Immature natural killer cell (primary cell): ENCODE measurements at regions not wholly inside any gene's neighbourhood (a gene's known extent, or its start where the extent isn't known, plus 50 kb on each side); places are given as distances from the start of the nearest gene placed in this dataset.
"Not testable (repeated sequence)": the region's sequence is repeated elsewhere in the genome, so short reads cannot be mapped to it uniquely, and the experiment has no call there.

Experiments used
- DNase-seq, 3 donors: peaks; one replicate each; pipeline ENCODE4 v3.0.0; 2022; ENCODE audit warnings: mixed read lengths in 1 of 3
- H3K27ac Mint-ChIP-seq, 6 donors: one replicate each; pipeline ENCODE4 v1.8.0; 2020; ENCODE audit warnings: mixed read lengths in 6 of 6, mild to moderate bottlenecking in 5 of 6, inconsistent platforms in 4 of 6, moderate library complexity in 3 of 6
- H3K27me3 Mint-ChIP-seq, 3 donors: one replicate each; pipeline ENCODE4 v1.8.0; 2020 to 2021; ENCODE audit warnings: low read depth in 3 of 3, mild to moderate bottlenecking in 3 of 3, mixed read lengths in 3 of 3, moderate library complexity in 3 of 3, inconsistent platforms in 1 of 3
- H3K36me3 Mint-ChIP-seq, 3 donors: one replicate each; pipeline ENCODE4 v1.8.0; 2020; ENCODE audit warnings: mixed read lengths in 3 of 3, inconsistent platforms in 2 of 3, mild to moderate bottlenecking in 2 of 3
- H3K4me1 Mint-ChIP-seq, 2 donors: one replicate each; pipeline ENCODE4 v1.8.0; 2020; ENCODE audit warnings: inconsistent platforms in 2 of 2, mild to moderate bottlenecking in 2 of 2, mixed read lengths in 2 of 2, moderate library complexity in 1 of 2
- H3K4me3 Mint-ChIP-seq, 5 donors: one replicate each; pipeline ENCODE4 v1.8.0; 2020; ENCODE audit warnings: mild to moderate bottlenecking in 5 of 5, mixed read lengths in 5 of 5, inconsistent platforms in 3 of 5, moderate library complexity in 3 of 5
- H3K9me3 Mint-ChIP-seq, 6 donors: one replicate each; pipeline ENCODE4 v1.8.0; 2020; ENCODE audit warnings: mild to moderate bottlenecking in 6 of 6, mixed read lengths in 6 of 6, inconsistent platforms in 4 of 6, moderate library complexity in 3 of 6

DNA sequence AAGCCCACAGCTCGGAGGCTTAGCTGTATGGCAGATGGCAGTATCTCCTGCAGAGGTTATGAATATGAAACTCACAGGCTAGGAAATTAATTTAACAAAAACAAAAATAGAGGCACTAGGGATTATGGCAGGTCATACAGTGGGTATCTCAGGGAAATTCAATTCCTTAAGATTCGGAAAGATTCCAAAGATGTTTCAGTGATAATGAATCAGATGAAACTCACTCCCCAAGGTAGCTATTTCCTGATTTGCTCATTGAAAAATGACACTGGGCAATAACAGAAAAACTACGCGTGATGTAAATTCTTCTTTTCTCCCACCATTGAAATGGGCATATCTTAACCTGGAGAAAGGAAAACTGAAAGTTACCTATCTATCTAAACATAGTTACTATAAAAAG lies 414.1 kb downstream of the STK39 start:
- no peak for DNase-seq
- H3K4me1 Mint-ChIP-seq = no peaks in the 10 kb centered on the region
- H3K27me3 Mint-ChIP-seq = peaks cover 0 to 7% (median 4%) of the 10 kb centered on the region in 3 donors
- H3K27ac Mint-ChIP-seq = no peak overlapping the region
- no peaks in the 10 kb centered on the region for H3K9me3 Mint-ChIP-seq
- no peak overlapping the region for H3K4me3 Mint-ChIP-seq
- H3K36me3 Mint-ChIP-seq = peaks cover 0 to 4% (median 0%) of the 10 kb centered on the region in 3 donors

DNA sequence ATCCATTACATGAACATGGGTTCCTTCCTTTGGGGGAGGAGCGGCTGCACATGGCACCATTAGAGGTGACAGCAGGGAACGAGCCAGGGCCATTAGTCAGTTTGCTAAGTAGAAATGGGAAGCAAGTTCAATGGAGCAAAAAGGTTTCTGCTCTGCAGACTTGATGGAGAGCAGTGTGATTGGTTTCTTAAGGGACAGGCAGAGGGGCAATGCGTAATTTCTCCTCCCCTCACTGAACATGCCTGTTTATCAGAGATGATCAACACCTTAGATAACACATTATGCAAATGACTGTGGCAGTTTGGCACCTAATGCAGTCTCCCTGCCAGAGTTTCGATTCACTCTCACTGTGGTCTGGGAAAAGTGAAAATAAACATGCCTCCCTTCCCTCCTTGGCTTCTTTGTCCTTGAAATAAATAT lies 414.5 kb downstream of the STK39 start:
- no peak overlapping the region for H3K27ac Mint-ChIP-seq

DNA sequence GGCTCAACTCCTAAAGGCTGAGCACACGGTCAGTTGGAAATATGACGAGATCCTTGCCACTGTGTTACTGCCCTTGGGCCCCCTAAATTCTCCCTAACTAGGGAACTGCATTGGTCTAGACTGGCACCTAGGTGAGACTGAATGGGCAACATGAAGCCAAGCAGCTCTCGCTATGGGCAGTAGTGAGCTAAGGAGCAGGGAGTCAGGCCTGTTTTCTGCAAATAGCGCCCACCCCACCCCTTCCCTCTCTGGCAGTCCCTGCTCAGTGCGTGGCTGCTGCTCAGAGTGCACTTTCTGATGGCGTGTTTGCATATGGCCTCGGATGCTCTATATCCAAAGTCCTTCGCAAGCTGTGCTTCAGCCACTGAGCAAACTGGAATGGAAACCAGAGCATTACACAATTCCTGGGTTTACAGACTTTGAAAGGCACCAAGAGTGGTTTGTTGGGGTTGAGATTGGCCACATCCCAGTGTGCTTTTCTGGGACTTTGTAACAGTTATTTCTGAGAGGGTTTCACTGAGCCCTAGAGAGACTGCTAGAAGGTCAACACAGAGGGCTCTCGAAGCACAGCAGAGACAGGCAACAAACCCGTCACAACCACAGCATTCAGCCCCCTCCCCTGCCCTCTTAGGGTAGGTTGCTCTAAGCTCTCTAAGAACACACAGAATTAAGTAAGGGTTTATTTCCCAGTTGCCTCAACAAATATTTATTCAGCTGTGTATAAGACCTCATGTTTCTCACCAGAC lies 419.9 kb downstream of the STK39 start:
- no peaks in the 10 kb centered on the region for H3K4me1 Mint-ChIP-seq
- H3K27me3 Mint-ChIP-seq = peaks cover 2 to 9% (median 7%) of the 10 kb centered on the region in 3 donors
- H3K27ac Mint-ChIP-seq = no peak overlapping the region
- H3K4me3 Mint-ChIP-seq = no peak overlapping the region
- peaks cover 0 to 4% (median 0%) of the 10 kb centered on the region in 3 donors for H3K36me3 Mint-ChIP-seq
- no peak for DNase-seq
- no peaks in the 10 kb centered on the region for H3K9me3 Mint-ChIP-seq

More for the DNA sequence above, 414.5 kb downstream of the STK39 start:
- H3K36me3 Mint-ChIP-seq = peaks cover 0 to 4% (median 0%) of the 10 kb centered on the region in 3 donors
- DNase-seq = no peak
- peaks cover 0 to 11% (median 4%) of the 10 kb centered on the region in 3 donors for H3K27me3 Mint-ChIP-seq
- H3K4me3 Mint-ChIP-seq = no peak overlapping the region
- H3K4me1 Mint-ChIP-seq = no peaks in the 10 kb centered on the region
- no peaks in the 10 kb centered on the region for H3K9me3 Mint-ChIP-seq

DNA sequence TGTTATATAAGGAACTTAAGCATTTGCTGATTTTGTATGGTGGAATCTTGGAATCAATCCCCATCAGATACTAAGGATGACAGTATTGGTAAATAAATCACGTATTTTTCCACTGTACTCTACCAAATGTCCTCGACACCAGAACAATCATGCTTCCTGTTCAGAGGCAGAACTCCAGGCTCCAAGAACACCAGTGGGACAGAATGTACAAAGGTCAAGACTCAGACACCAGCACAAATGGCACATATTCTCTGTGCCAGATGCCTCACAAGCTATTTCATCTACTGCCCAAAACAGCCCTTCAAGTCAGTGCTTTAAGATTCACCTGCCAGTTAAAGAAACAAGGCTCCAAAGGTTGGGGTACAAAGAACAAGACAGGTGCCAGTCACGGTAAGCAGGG lies 420.5 kb downstream of the STK39 start:
- Mint-ChIP-seq H3K27ac (no peak overlapping the region), H3K36me3 (peaks cover 0 to 4% (median 0%) of the 10 kb centered on the region in 3 donors), H3K9me3 (no peaks in the 10 kb centered on the region), H3K4me3 (no peak overlapping the region), H3K4me1 (no peaks in the 10 kb centered on the region), H3K27me3 (peaks cover 2 to 12% (median 7%) of the 10 kb centered on the region in 3 donors)
- no peak for DNase-seq

DNA sequence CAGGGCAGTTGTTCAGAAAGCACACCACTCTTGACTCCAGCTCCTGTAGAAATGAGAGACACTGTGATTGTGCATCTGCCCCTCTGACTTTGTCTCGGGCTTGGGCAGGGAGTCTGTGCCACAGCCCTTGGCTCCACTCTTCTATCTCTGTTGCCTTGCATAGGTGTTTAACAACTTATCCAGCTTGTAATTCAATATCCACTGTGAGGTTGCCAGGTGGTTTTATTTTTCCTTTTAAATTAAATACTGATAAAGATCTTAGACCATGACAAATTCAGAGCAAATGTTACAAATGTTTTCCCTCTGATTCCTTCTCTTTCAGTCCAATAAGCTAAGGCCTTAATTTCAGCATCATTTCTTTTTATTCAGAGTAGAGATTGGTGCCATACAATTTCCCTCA lies 421.7 kb downstream of the STK39 start:
- H3K36me3 Mint-ChIP-seq = peaks cover 0 to 4% (median 0%) of the 10 kb centered on the region in 3 donors
- no peaks in the 10 kb centered on the region for H3K4me1 Mint-ChIP-seq
- no peaks in the 10 kb centered on the region for H3K9me3 Mint-ChIP-seq
- no peak overlapping the region for H3K4me3 Mint-ChIP-seq
- no peak for DNase-seq
- peaks cover 4 to 7% (median 7%) of the 10 kb centered on the region in 3 donors for H3K27me3 Mint-ChIP-seq
- no peak overlapping the region for H3K27ac Mint-ChIP-seq

DNA sequence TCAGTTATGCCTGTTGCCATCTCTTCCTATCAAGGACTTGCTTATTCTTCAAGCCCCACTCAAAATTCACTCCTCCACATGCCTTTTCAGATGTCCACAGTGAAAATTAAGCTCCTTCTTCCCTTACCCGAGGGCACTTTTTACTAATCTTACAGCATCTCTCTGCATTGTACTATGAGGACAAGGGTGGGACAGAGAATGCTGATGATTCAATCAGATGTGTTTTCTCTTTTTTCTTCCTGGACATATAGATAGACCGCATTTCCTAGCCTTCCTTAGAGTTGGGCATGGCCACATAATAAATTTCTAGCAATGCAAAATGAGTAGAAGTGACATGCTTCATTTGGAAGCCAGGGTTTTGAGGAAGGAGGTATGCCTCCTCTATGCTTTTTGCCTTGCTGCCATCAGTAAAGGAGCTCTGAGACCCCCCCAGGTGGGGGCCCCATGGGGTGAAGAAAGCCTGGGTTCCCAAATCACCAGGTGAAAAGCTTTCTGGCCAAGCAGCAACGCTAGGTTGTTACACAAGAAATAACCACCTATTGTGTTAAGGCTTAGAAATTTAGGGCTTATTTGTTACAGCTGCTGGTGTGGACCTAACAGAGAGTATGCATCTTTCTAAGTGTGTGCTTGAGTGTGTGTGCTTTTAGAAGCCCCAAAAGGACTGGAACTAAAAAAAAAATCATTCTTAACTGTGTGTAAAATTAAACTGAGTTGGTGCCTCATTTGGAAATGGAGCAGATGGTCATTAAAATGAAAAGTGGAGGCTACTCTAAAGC lies 424.5 kb downstream of the STK39 start:
- Mint-ChIP-seq H3K27me3 (peaks cover 3 to 6% (median 4%) of the 10 kb centered on the region in 3 donors), H3K9me3 (no peaks in the 10 kb centered on the region), H3K36me3 (no peaks in the 10 kb centered on the region), H3K27ac (no peak overlapping the region), H3K4me1 (no peaks in the 10 kb centered on the region), H3K4me3 (no peak overlapping the region)
- DNase-seq = no peak

DNA sequence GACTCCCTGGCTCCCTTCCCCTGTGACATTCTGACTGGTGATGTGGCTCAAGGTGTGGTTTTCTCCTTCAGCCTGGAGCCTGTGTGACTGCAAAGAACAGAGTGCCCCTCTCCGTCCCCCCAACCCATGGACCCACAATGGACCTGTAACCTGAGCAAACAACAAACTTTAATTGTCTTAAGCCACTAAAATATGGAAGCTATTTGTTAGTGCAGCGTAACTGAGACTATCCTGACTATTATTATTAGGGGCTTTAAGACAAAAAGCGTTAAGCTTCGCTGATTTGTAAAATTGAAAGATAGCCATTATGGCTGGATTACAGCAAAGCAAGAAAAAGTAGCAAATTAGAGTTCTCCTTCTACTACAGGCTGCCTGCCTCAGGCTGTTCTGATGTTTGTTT lies 426.9 kb downstream of the STK39 start:
- Mint-ChIP-seq H3K4me1 (no peaks in the 10 kb centered on the region), H3K9me3 (no peaks in the 10 kb centered on the region), H3K27ac (no peak overlapping the region), H3K27me3 (peaks cover 3 to 6% (median 4%) of the 10 kb centered on the region in 3 donors), H3K4me3 (no peak overlapping the region), H3K36me3 (no peaks in the 10 kb centered on the region)
- DNase-seq = no peak

DNA sequence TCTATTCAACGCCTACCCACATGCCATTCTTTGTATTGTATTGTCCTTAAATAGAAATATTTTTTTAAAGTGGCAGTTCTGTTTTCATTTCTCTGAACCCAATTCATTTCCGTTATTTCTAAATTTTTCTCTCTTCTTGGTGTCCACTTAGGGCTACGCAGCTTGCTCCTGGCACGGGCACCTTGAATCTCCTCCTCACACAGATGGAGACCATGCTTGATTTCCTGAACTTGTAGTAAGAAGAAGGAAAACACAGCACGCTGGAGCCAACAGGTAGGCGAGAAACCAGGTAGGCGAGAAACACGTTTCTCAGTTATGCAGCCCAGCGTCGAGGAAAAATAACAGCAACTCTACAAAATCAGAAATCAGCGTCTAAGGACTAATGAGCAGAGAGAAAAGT lies 428.9 kb downstream of the STK39 start:
- no peaks in the 10 kb centered on the region for H3K9me3 Mint-ChIP-seq
- no peak for DNase-seq
- no peaks in the 10 kb centered on the region for H3K4me1 Mint-ChIP-seq
- H3K4me3 Mint-ChIP-seq = no peak overlapping the region
- no peak overlapping the region for H3K27ac Mint-ChIP-seq
- H3K27me3 Mint-ChIP-seq = peaks cover 2 to 6% (median 2%) of the 10 kb centered on the region in 3 donors
- H3K36me3 Mint-ChIP-seq = no peaks in the 10 kb centered on the region

DNA sequence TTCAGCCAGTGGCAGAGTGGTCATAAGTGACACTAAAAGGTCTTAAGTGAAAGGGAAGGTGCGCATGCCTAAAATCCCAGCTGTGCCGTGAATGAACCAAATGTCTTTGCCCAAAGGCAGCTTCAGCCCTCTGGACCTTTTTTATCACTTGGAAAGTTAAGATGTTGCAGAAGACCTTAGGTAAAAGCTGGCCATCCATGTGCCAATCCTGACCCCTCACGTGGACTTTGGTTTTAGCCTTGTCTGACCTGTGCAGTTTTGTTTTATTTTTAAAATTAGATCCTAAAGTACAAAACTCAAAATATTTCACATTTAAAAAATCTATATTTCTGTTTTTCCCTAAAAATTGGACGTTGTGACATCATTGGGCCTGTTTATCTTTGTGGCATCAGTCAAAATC lies 429.5 kb downstream of the STK39 start:
- no peak overlapping the region for H3K27ac Mint-ChIP-seq

DNA sequence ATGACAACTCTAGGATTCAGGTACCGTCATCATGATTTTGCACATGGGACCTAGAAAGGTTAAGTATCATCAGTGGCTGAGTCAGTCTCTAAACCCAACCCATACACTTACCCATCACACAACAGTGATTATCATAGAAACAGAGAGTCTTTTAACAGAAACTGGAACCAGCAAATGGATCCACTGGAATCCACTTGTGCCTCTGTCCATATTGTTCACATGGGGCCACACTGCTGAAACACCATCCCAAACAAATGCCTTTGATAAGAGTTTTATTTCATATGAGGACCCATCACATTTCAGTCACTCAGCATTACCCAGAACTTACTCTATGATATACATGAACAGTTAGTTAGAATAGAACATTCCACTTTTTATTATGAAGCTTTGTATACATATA lies 430.0 kb downstream of the STK39 start:
- no peak for DNase-seq
- H3K4me1 Mint-ChIP-seq = no peaks in the 10 kb centered on the region
- H3K9me3 Mint-ChIP-seq = no peaks in the 10 kb centered on the region
- no peak overlapping the region for H3K27ac Mint-ChIP-seq
- H3K4me3 Mint-ChIP-seq = no peak overlapping the region
- peaks cover 2 to 4% (median 2%) of the 10 kb centered on the region in 3 donors for H3K27me3 Mint-ChIP-seq
- H3K36me3 Mint-ChIP-seq = no peaks in the 10 kb centered on the region

More for the DNA sequence above, 429.5 kb downstream of the STK39 start:
- DNase-seq = no peak
- Mint-ChIP-seq H3K27me3 (peaks cover 2 to 6% (median 2%) of the 10 kb centered on the region in 3 donors), H3K4me1 (no peaks in the 10 kb centered on the region), H3K9me3 (no peaks in the 10 kb centered on the region), H3K4me3 (no peak overlapping the region), H3K36me3 (no peaks in the 10 kb centered on the region)

DNA sequence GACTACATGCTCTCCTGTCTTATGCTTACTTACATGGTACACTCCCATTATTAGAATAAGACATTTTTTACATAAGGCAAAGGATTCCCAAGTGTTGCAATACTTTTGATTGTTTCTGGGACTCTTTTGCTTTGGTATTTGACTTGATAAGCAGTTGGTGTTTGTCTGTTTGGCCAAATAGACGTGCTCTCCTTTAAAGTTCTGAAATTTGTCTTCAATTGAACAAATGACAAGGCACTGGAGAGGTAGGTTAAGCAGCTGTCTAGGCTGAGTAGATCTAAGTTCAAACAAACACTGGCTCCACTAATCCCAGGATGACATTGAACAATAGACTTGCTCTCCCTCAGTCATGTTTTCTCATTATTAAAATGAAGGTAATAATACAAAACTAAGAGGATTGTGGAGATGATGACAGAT lies 430.5 kb downstream of the STK39 start:
- no peaks in the 10 kb centered on the region for H3K9me3 Mint-ChIP-seq
- no peaks in the 10 kb centered on the region for H3K36me3 Mint-ChIP-seq
- no peak overlapping the region for H3K27ac Mint-ChIP-seq
- peaks cover 2% of the 10 kb centered on the region in 3 donors for H3K27me3 Mint-ChIP-seq
- no peak for DNase-seq
- H3K4me1 Mint-ChIP-seq = no peaks in the 10 kb centered on the region
- no peak overlapping the region for H3K4me3 Mint-ChIP-seq

DNA sequence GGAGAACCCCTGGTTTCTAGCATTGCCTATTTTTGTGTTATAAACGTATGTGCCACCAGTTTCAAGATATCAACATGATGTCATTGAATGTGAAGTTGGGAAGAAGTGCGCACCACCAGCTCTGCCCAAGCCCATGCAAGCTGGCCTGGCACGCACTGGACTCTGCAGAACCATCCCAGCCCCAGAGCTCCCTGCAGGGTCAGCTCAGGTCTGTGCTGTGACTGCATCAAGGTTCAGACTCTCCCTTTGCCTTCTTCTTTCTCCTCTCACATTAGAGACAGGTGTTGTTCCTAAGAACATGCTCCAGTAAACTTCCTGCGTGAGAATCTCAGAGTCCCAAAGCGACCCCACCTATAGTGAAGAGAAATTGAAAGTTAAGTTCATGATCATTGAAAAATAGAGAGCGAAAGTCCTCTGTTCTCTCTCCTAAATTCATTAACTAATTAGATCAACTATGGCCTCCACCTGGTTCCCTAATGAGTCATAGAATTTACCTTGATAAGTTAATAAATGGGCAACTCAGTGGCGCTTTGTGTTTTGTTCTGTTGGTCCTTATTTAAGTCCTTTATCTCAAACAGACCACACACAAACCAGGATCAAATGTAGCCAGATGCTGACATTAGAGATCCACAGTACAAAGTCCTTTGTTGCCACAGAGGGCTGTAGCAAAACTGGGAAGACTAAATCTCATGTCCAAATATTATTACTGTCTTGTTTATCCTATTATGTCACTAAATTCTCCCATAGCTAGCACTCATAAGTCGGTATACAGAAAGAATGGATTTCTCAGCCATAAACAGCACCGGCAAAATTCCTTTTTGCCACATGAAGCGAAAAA lies 432.3 kb downstream of the STK39 start:
- H3K27me3 Mint-ChIP-seq = peaks cover 0 to 4% (median 2%) of the 10 kb centered on the region in 3 donors
- no peak overlapping the region for H3K27ac Mint-ChIP-seq
- H3K9me3 Mint-ChIP-seq = peaks cover 0 to 9% (median 1%) of the 10 kb centered on the region in 6 donors
- no peaks in the 10 kb centered on the region for H3K4me1 Mint-ChIP-seq
- H3K36me3 Mint-ChIP-seq = no peaks in the 10 kb centered on the region
- no peak for DNase-seq
- H3K4me3 Mint-ChIP-seq = no peak overlapping the region

DNA sequence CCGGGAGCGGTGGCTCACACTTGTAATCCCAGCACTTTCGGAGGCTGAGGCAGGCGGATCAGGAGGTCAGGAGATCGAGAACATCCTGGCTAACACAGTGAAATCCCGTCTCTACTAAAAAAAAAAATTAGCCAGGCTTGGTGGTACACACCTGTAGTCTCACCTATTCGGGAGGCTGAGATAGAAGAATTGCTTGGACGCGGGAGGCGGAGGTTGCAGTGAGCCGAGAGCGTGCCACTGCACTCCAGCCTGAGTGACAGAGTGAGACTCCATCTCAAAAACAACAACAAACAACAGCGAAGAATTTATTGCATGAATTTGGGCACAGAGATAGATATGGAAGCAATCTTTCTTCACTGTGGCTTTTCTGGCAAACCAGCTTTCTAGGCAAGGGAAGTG lies 432.9 kb downstream of the STK39 start:
- not testable (repeated sequence) for H3K9me3 Mint-ChIP-seq, H3K36me3 Mint-ChIP-seq, H3K4me1 Mint-ChIP-seq, H3K4me3 Mint-ChIP-seq, DNase-seq, H3K27ac Mint-ChIP-seq, H3K27me3 Mint-ChIP-seq

DNA sequence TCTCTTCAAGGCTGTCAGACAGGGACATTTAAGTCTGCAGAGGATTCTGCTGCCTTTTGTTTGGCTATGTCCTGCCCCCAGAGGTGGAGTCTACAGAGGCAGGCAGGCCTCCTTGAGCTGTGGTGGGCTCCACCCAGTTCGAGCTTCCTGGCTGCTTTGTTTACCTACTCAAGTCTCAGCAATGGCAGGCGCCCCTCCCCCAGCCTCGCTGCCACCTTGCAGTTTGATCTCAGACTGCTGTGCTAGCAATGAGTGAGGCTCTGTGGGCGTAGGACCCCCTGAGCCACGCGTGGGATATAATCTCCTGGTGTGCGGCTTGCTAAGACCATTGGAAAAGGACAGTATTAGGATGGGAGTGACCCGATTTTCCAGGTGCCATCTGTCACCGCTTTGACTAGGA lies 437.6 kb downstream of the STK39 start:
- not testable (repeated sequence) for H3K27ac Mint-ChIP-seq, H3K36me3 Mint-ChIP-seq, H3K27me3 Mint-ChIP-seq, H3K4me1 Mint-ChIP-seq, H3K4me3 Mint-ChIP-seq, DNase-seq
- H3K9me3 Mint-ChIP-seq = peaks cover 0 to 23% (median 3%) of the 10 kb centered on the region in 6 donors
